Upper lobe of left lung (tissue), 6 donors: ENCODE measurements at regions not wholly inside any gene's neighbourhood (a gene's known extent, or its start where the extent isn't known, plus 50 kb on each side); places are given as distances from the start of the nearest gene placed in this dataset.

Experiments used
- ATAC-seq, 2 donors: fragments of 200-7000 bp; cut with Tn5 transposase; one replicate each; pipeline ENCODE4 v1.9.1; 2022; ENCODE audit warnings: mild to moderate bottlenecking in 2 of 2, moderate library complexity in 2 of 2; ENCODE audit not compliant: low FRiP score in 2 of 2
- DNase-seq, 2 donors: peaks; one replicate each; pipeline ENCODE4 v3.0.0-alpha.2; 2019 to 2020
- H3K27ac ChIP-seq, 4 donors: fragments of 200-600 bp; sonication (generic); one replicate each; pipeline ENCODE4 v1.5.1; 2016 to 2019
- H3K27me3 ChIP-seq, 4 donors: fragments of 200-600 bp; sonication (generic); one replicate each; pipeline ENCODE4 v1.5.1; 2017 to 2019
- H3K36me3 ChIP-seq, 4 donors: fragments of 200-600 bp; sonication (generic); one replicate each; pipeline ENCODE4 v1.5.1; 2016 to 2019
- H3K4me1 ChIP-seq, 4 donors: fragments of 200-600 bp; sonication (generic); one replicate each; pipeline ENCODE4 v1.5.1; 2018 to 2019
- H3K4me3 ChIP-seq, 4 donors: fragments of 200-600 bp; sonication (generic); one replicate each; pipeline ENCODE4 v1.5.1; 2017 to 2019; ENCODE audit warnings: mild to moderate bottlenecking in 2 of 4, moderate library complexity in 1 of 4
- H3K9me3 ChIP-seq, 4 donors: fragments of 200-600 bp; sonication (generic); one replicate each; pipeline ENCODE4 v1.5.1; 2018 to 2019
- EP300 ChIP-seq, 4 donors: sonication (generic); formaldehyde crosslinking; IDR thresholded peaks; one replicate each; pipeline ENCODE4 v1.5.1; 2017; ENCODE audit warnings: antibody characterized with exemption in 4 of 4, control low read depth in 2 of 4
- POLR2A ChIP-seq, 4 donors: fragments of 450-650 bp; IDR thresholded peaks; one replicate each; pipeline ENCODE4 v1.5.1; 2016 to 2017; ENCODE audit warnings: antibody characterized with exemption in 4 of 4, mild to moderate bottlenecking in 2 of 4
- POLR2AphosphoS5 ChIP-seq, 2 donors: sonication (generic); formaldehyde crosslinking; IDR thresholded peaks; one replicate each; pipeline ENCODE4 v1.5.1; 2017; ENCODE audit warnings: antibody characterized with exemption in 2 of 2
- WGBS, 2 donors: methylation state at CpG; one replicate each; pipeline ENCODE4 v1.1.5; 2017 to 2018; 5-methylcytosine and 5-hydroxymethylcytosine counted together
- TF ChIP-seq, protein P1 (sequence below), 6 experiments: fragments of 450-650 bp in 4 of 6; fragments of 200-600 bp in 2 of 6; sonication (generic) in 2 of 6; IDR thresholded peaks; one replicate each; pipeline ENCODE4 v1.5.1; 2016 to 2019; ENCODE audit warnings: antibody characterized with exemption in 6 of 6
- donor health status: DM: no; HTN: no; CAD: no; lungs with moderate emphysema.
- donor health status: DM: no; HTN: yes; CAD: no; lungs with severe emphysema.

DNA sequence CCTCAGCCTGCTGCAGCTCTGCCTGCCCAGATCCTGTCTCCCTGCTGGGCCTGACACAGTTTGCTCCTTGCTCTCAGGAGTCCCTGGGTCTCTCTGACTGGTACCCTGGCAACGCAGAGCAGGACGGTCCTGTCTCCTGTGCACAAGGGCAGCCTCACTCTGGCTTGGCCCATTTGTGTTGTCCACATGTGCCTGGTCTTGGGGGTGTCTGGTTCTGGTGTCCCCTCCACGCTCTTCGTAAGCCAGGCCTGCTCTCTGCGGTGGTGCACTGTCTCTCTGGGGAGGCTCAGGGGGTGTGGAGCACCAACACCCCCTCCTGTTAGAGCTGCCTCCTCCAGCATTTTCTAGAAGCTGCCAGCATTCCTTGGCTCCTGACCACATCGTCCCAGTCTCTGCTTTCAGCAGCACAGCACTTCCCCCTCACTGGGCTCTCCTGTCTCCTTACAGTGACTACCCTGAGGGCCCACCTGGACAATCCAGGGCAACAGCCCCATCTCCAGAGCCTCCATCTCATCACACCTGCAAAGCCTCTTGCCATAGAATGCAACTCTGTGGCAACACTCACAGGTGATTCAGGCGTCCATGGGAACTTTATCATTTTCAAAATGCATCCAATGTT lies 235.6 kb upstream of the HS6ST1 start:
- Histone ChIP-seq H3K27me3 (no peaks in the 10 kb centered on the region), H3K27ac (no peak overlapping the region), H3K4me1 (no peaks in the 10 kb centered on the region), H3K36me3 (no peaks in the 10 kb centered on the region), H3K4me3 (no peak overlapping the region), H3K9me3 (no peaks in the 10 kb centered on the region)
- TF ChIP-seq POLR2A (IDR thresholded peaks at IDR 0.05) (no peak), POLR2AphosphoS5 (IDR thresholded peaks at IDR 0.05) (no peak)
- no peak for ATAC-seq
- WGBS, 2 donors = 92 to 93% methylated on average over 6 to 7 of the region's 7 CpGs
- DNase-seq = no peak

DNA sequence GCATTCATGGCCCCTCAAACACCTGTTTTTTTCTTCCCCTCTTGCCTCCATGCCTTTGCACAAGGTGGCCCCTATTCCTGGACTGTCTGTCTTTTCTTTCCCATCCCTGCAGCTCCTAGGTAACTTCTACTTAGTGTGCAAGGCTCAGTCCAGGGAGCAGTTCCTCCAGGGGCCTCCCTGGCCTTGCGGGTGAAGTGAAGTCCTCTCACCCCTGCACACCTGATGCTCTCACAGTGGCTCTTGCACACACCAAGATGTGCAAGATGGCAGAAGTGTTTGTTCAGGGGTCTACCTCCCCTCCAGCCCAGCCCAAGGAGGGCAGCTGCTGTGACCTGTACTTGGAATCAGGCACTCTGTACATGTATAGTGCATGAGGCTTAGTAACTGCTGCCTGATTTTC lies 236.8 kb upstream of the HS6ST1 start:
- H3K9me3 ChIP-seq = no peaks in the 10 kb centered on the region
- no peak overlapping the region for H3K27ac ChIP-seq
- H3K4me3 ChIP-seq = no peak overlapping the region
- TF ChIP-seq POLR2A (IDR thresholded peaks at IDR 0.05) = no peak
- no peak for TF ChIP-seq POLR2AphosphoS5 (IDR thresholded peaks at IDR 0.05)
- no peak for TF ChIP-seq EP300 (IDR thresholded peaks at IDR 0.05)
- TF ChIP-seq, protein P1, sequence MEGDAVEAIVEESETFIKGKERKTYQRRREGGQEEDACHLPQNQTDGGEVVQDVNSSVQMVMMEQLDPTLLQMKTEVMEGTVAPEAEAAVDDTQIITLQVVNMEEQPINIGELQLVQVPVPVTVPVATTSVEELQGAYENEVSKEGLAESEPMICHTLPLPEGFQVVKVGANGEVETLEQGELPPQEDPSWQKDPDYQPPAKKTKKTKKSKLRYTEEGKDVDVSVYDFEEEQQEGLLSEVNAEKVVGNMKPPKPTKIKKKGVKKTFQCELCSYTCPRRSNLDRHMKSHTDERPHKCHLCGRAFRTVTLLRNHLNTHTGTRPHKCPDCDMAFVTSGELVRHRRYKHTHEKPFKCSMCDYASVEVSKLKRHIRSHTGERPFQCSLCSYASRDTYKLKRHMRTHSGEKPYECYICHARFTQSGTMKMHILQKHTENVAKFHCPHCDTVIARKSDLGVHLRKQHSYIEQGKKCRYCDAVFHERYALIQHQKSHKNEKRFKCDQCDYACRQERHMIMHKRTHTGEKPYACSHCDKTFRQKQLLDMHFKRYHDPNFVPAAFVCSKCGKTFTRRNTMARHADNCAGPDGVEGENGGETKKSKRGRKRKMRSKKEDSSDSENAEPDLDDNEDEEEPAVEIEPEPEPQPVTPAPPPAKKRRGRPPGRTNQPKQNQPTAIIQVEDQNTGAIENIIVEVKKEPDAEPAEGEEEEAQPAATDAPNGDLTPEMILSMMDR (IDR thresholded peaks at IDR 0.05) = no peak
- H3K4me1 ChIP-seq = no peaks in the 10 kb centered on the region
- no peaks in the 10 kb centered on the region for H3K27me3 ChIP-seq
- no peak for DNase-seq
- ATAC-seq = no peak
- 100% methylated on average over 1 of the region's 1 CpG for WGBS, 2 donors
- no peaks in the 10 kb centered on the region for H3K36me3 ChIP-seq

DNA sequence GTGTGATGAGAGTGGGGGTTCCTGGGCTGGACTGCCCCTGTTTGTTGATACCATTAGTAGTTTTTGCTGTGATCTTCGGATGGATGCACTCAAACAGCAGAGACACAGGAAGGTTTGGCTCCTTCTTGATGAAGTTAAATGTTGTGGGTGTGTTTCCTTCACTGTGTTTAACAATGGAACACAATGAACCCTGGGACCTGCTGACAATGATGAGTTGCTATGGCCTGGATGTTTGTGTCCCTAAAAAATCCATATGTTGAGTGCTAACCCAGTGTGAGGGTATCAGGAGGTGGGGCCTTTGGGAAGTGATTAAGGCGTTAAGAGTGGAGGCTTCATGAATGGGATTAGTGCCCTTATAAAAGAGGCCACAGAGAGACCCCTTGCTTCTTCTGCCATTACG lies 237.4 kb upstream of the HS6ST1 start:
- no peaks in the 10 kb centered on the region for H3K27me3 ChIP-seq
- DNase-seq = no peak
- no peaks in the 10 kb centered on the region for H3K4me1 ChIP-seq
- no peak for ATAC-seq
- 69 to 79% methylated on average over 3 of the region's 3 CpGs for WGBS, 2 donors
- H3K36me3 ChIP-seq = no peaks in the 10 kb centered on the region
- H3K27ac ChIP-seq = no peak overlapping the region
- no peak overlapping the region for H3K4me3 ChIP-seq
- no peak for TF ChIP-seq EP300 (IDR thresholded peaks at IDR 0.05)
- TF ChIP-seq POLR2A (IDR thresholded peaks at IDR 0.05) = no peak
- TF ChIP-seq, protein P1 (IDR thresholded peaks at IDR 0.05) = no peak
- TF ChIP-seq POLR2AphosphoS5 (IDR thresholded peaks at IDR 0.05) = no peak
- H3K9me3 ChIP-seq = no peaks in the 10 kb centered on the region

DNA sequence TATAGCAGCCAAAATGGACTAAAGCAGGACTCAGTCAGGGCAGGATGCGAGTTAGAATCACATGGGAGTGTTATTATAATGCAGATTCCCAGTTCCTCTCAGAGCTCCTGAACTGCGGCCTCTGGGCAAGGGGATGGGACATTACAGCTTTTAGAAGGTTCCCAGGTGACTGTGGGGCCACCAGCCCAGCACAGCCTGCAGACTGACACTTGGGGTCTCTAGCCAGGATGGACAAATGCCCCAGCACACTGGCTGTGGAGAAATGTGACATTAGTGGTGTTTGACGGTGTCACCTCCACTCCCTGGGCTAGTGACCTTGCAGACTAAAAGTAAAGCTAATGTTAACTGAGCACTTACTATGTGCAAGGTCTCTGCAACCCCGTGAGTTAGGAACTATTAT lies 238.0 kb upstream of the HS6ST1 start:
- WGBS, 2 donors = 92 to 95% methylated on average over 4 of the region's 4 CpGs
- ATAC-seq (no peak), DNase-seq (no peak)
- Histone ChIP-seq H3K4me1 (no peaks in the 10 kb centered on the region), H3K27me3 (no peaks in the 10 kb centered on the region), H3K9me3 (no peaks in the 10 kb centered on the region), H3K4me3 (no peak overlapping the region), H3K36me3 (no peaks in the 10 kb centered on the region), H3K27ac (no peak overlapping the region)
- TF ChIP-seq, protein P1 (IDR thresholded peaks at IDR 0.05) = no peak
- TF ChIP-seq POLR2AphosphoS5 (IDR thresholded peaks at IDR 0.05) (no peak), EP300 (IDR thresholded peaks at IDR 0.05) (no peak), POLR2A (IDR thresholded peaks at IDR 0.05) (no peak)

DNA sequence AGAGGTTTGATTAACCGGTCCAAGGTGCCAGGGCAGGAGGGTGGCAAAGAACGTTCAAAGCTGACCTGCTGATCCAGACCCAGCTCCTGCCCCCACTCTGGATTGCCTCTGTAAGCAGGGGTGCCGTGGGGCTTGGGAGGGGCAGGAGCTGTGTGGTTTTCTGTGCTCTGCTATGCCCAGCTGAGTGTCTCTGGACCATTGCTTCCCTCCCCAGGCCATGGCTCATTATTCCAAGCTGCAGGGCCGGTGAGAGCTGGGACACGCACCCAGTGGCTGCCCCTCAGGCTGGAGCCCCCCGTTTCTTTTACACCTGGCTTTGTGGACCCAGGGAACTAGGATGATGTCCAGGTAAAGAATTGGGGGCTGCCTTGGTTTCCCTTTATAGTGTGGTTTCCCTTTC lies 238.4 kb upstream of the HS6ST1 start:
- no peak overlapping the region for H3K4me3 ChIP-seq
- no peaks in the 10 kb centered on the region for H3K4me1 ChIP-seq
- ATAC-seq (no peak), DNase-seq (no peak)
- no peaks in the 10 kb centered on the region for H3K27me3 ChIP-seq
- TF ChIP-seq POLR2AphosphoS5 (IDR thresholded peaks at IDR 0.05) (no peak), POLR2A (IDR thresholded peaks at IDR 0.05) (no peak), EP300 (IDR thresholded peaks at IDR 0.05) (no peak)
- TF ChIP-seq, protein P1 (IDR thresholded peaks at IDR 0.05) = no peak
- WGBS, 2 donors = 87 to 92% methylated on average over 6 of the region's 6 CpGs
- H3K27ac ChIP-seq = no peak overlapping the region
- H3K36me3 ChIP-seq = no peaks in the 10 kb centered on the region
- H3K9me3 ChIP-seq = no peaks in the 10 kb centered on the region
